NCI-H2029 treated with DMSO at 0.1 percent for 48 hours (cell line): ENCODE measurements at regions not wholly inside any gene's neighbourhood (a gene's known extent, or its start where the extent isn't known, plus 50 kb on each side); places are given as distances from the start of the nearest gene placed in this dataset.

Source experiments
- DNase-seq: peaks from one replicate; lab custom pipeline; 2025; lab: John Stamatoyannopoulos, UW

DNA sequence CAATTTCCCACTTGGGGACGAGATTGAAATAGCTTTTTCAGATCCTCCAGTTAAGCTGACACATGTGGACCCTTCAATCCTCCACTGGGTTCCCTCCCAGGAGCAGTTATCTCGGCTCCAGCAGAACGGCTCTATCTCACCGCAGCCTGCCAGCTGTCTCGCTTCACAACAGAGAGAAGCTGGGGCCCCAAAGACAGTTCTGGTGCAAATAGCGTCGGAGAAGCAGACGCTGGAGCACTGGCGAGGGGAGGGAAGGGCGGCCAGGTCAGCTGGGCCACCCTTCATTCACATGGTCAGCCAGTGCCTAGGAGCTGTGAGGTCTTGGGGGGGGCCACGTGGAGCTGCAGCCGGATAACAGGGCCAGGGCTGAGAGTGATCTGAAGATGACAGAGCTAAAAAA is 141.3 kb upstream of the SDK2 start:
- DNase-seq, result no peak

DNA sequence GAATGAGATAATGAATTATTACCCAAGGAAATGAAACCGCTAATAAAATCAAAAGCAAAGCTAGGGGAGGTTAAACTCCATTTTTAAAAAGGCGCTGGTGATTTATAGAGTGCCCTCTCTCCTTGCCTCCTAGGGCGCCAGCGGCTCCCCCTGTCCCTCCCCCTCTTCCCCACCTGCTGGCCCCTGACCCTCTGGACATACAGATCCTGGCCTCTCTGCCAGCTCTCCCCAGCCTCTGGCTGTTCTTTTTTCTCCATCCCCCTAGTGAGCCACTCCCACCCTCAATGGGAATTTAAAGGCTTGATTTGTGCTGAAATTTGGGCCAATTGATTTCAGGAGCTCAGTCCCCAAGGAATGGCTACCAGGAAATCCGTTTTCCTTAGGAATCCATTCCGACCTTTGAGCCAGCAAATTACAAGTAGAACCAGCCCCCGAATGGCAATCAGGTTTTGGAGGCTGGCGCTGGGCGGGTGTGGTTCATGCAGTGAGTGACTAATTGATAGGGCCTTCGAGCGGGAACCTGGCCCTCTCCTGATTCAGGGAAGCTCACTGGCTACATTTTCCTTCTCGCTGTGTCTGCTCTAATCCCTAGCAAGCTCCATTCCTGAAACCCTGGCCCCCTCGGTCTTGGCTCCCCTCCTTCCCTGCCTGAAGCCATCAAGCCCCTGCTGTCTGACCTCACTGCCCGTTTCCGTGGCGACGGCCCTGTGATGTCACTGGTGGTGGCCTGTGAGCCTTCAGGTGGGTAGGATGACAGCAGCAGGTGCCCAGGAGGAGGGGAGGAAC is 141.9 kb upstream of the SDK2 start:
- DNase-seq, result no peak

GRCh38 chr17:73787076-73788059 is 143.1 kb upstream of the SDK2 start:
- no peak for DNase-seq

DNA sequence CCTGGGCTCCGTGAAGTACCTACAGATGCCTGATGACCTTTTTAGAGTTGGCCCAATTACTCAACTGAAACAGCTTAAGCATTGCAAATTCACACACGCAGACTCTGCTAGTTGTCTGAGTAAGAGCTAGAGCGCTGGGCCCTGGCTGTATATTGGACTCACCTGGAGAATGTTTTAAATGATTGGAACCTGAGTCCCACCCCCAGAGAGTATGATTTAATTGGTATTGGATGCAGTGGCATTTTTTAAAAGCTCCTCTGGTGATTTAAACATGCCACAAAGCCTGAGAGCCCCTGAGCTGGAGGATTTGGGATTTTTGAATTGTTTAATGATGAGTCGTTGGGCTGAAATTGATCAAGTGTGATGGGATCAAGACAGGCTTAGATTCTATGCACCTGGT is 143.9 kb upstream of the SDK2 start:
- no peak for DNase-seq

DNA sequence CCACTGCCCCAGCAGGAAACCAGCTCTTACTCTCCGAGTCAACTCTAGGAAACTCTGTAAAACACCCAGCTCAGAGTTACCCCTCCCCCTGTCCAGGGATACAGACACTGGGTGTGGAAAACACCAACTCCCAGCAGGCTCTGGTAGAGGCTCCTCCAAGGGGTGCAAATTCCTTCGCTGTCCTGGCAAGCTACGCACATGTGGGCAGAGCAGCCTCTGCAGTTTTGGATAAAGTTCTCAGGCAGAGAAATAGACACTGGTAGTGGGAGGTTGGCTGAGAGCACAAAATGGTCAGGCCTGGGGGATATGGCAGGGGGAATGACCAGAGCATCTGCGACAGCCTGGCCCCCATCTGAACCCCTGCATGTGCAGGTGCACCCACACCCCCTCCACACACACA is 146.9 kb upstream of the SDK2 start:
- DNase-seq, result no peak

DNA sequence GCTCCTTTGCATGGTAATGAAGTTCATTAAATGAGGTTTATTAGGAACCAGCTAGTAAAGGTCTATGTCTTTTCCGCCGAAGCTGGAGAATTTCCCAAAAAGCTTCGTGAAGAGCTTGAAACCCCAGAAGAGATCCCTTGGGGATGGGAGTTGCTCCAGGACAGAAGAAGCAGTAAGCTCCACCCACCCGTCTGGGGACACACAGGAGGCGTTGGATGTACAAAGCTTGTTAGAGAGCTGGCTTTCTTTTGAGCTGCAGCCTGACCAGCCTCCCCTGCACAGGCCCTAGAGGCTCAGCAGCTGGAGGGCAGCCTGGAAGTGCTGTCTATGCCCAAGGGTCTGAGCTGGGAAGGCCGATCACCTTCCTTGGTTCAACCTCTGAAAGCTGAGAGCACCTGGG is 147.4 kb upstream of the SDK2 start:
- no peak for DNase-seq

DNA sequence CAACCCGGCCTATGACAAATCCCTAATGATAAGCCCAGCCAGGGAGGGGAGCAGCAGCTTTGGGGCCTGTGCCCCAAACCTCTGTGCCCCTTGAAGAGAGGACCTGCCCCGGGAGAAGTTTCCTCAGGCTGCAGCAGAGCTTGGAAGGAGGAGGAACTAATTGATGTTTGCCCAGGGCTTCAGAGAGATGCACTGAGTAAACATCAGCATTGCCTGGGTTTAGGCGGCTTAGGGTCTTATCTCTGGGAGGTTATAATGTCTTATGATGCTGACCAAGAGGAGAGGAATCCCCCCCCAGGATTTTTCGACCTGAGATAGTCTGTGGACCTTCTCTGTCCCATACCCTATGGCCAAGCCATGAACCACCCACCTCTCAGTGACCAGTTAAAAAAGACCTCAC is 148.7 kb upstream of the SDK2 start:
- no peak for DNase-seq

DNA sequence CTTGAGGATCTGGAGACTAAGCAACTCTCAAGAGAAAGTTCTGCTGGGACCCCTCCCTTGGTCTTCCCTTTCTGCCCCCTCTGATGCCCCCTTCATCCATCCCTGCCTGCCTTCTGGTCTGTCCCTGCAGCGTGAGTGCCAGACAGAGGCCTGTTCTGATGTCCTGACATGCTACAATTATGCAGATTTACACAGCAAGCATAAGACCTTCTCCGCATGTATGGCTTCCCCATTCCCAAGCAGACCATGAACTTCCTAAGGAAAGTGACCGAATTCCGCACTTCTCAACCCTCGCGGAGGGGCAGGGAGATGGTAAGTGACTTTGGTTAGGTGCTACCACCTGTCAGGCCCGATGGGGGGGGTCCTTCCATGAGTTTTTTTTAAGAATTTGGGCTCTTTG is 150.1 kb upstream of the SDK2 start:
- no peak for DNase-seq

- no peak for DNase-seq
Measured at GRCh38 chr17:73795730-73796129, 151.5 kb upstream of the SDK2 start.

- no peak for DNase-seq
Measured at GRCh38 chr17:73797594-73798110, 153.4 kb upstream of the SDK2 start.

- DNase-seq, result peak; percentile 42
Measured at GRCh38 chr17:73798111-73798748, 154.0 kb upstream of the SDK2 start.

DNA sequence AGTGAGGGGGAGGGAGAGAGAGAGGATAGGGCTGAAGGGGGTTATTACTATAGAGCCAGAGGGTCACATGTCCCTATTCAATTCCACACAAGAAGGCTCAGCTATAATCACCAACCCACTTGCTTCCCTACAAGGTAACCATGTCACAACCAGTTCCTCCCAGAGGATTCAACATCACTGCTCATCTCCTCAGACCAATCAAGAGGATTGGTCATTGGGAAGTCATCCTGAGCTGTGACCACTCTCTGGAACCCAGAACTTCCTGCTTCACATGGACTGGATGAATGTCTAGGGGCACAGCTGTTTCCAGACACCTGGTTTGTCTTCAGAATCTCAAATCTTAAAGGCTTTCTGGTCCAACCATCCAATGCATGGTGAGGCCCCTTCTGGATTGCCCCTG is 154.9 kb upstream of the SDK2 start:
- no peak for DNase-seq

GRCh38 chr17:73799781-73800627 is 155.8 kb upstream of the SDK2 start:
- no peak for DNase-seq

DNA sequence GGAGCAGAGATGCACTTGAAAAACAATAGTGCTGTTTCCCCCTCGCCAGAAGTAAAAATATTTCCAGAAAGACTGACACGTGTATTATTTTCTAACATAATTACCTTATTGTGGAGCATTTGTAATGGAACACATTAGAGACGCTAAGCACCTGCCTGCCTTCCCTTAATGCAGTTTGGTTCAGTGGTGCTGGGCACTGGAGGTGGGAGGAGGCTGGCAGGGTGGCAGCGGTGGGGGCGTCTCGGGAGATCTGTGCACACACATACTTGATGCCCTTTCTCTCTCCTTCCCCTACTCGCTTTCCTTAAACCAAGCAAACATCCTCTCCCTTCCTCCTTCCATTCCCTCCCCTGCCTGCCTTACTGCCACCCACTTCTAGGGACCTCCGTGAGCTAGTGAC is 156.6 kb upstream of the SDK2 start:
- DNase-seq, result no peak

- peak; percentile 71 for DNase-seq
Measured at GRCh38 chr17:73801455-73802100, 157.3 kb upstream of the SDK2 start.

- DNase-seq, result peak; percentile 33
Measured at GRCh38 chr17:73802314-73802713, 158.1 kb upstream of the SDK2 start.

GRCh38 chr17:73802871-73803270 is 158.6 kb upstream of the SDK2 start:
- DNase-seq, result no peak

GRCh38 chr17:73803964-73804435 is 159.8 kb upstream of the SDK2 start:
- DNase-seq, result peak; percentile 44

- DNase-seq, result no peak
Measured at GRCh38 chr17:73806768-73807167, 162.5 kb upstream of the SDK2 start.

- DNase-seq, result no peak
Measured at GRCh38 chr17:73813201-73813600, 169.0 kb upstream of the SDK2 start.

DNA sequence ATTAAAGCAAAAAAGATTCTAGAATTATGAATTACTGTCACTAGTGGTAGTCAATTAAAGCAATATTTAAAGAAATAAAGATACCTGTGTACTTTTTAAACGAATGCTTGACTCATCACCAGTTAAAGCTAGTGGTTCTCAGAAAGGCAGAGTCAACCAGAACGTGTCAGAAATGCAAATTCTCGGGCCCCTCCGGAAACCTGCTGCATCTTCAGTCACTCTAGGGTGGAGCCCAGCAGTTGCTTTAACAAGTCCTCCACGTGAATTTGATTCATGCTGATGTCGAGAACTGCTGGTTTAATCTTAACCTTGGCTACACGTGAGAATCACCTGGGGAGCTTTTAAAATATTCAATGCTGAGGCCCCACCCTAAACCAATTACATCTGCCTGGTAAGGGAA is 169.8 kb upstream of the SDK2 start:
- no peak for DNase-seq
